ENCODE measurements at regions not wholly inside any gene's neighbourhood (a gene's known extent, or its start where the extent isn't known, plus 50 kb on each side); places are given as distances from the start of the nearest gene placed in this dataset.

GRCh38 chr2:59888015-59888414, 665.4 kb downstream of the BCL11A start (continued):
- TF ChIP-seq IKZF1 (conservative IDR thresholded peaks at IDR 0.05) (no peak), NKRF (conservative IDR thresholded peaks at IDR 0.05) (no peak), ZNF207 (IDR thresholded peaks at IDR 0.05; ENCODE audit: borderline replicate concordance) (no peak), GABPA (IDR thresholded peaks at IDR 0.05; ENCODE audit: low read depth) (no peak), SIX5 (IDR thresholded peaks at IDR 0.05; ENCODE audit: low read depth, low read length, severe bottlenecking) (no peak)

GRCh38 chr2:59887366-59887765, 666.1 kb downstream of the BCL11A start:
- H3K4me1 ChIP-seq (ENCODE audit: control insufficient read depth, insufficient read depth, low read length): peaks cover 21% of the 10 kb centered on the region
- CTCF ChIA-PET: no interaction called here

More at GRCh38 chr2:59887366-59887765, 666.1 kb downstream of the BCL11A start:
- no peaks in the 10 kb centered on the region for H3K36me3 ChIP-seq (ENCODE audit: control insufficient read depth in 2 of 2, insufficient read depth in 2 of 2, low read length in 1 of 2)
- WGBS (ENCODE audit: insufficient coverage, insufficient replicate concordance, low lambda C conversion rate, missing lambda C conversion rate): 60% methylated on average over 3 of the region's 3 CpGs
- intact Hi-C loops (cut with micrococcal nuclease; ENCODE audit: unreplicated experiment) (loop anchor here (5.0 kb wide), 1 partner anchor 665 kb away; the partner anchor contains the start of gene BCL11A), in situ Hi-C loops (cut with MboI) (no loop called here)
- RAD21 ChIA-PET (ENCODE audit: unreplicated experiment): no interaction called here
- no peaks in the 10 kb centered on the region for H3K27me3 ChIP-seq (replicated peaks in 1 of 2; ENCODE audit: control insufficient read depth in 2 of 2, insufficient read depth in 2 of 2, low read length in 1 of 2)
- H3K79me2 ChIP-seq (ENCODE audit: control insufficient read depth, insufficient read depth, low read length): no peaks in the 10 kb centered on the region
- no peaks in the 10 kb centered on the region; the same call in 2 of the 3 replicates for H3K9me3 ChIP-seq (replicated peaks; ENCODE audit: control insufficient read depth, insufficient read depth, low read length)
- no peak for ATAC-seq
- H3K27ac ChIP-seq (ENCODE audit: control insufficient read depth, insufficient read depth): no peak overlapping the region
- H4K20me1 ChIP-seq (ENCODE audit: control insufficient read depth, insufficient read depth): no peaks in the 10 kb centered on the region
- no peak overlapping the region for H2AFZ ChIP-seq (ENCODE audit: control insufficient read depth, low read depth, low read length)
- DNase-seq (ENCODE audit: low read depth, low spot score): no peak
- no peak for TF ChIP-seq SPI1 (IDR thresholded peaks at IDR 0.05; ENCODE audit: borderline replicate concordance, insufficient read depth, low read depth, low read length)
- TF ChIP-seq CREM (IDR thresholded peaks at IDR 0.05; ENCODE audit: low read depth): no peak
- TF ChIP-seq TCF3 (IDR thresholded peaks at IDR 0.05; ENCODE audit: borderline replicate concordance, insufficient read depth, low read depth, low read length): no peak
- no peak for TF ChIP-seq TCF7 (IDR thresholded peaks at IDR 0.05; ENCODE audit: borderline replicate concordance)
- TF ChIP-seq HCFC1 (IDR thresholded peaks at IDR 0.05; ENCODE audit: low read length): no peak
- TF ChIP-seq DPF2 (IDR thresholded peaks at IDR 0.05): no peak
- TF ChIP-seq ZBTB11 (CRISPR knock-in tag; IDR thresholded peaks at IDR 0.05): no peak
- no peak for TF ChIP-seq ZZZ3 (IDR thresholded peaks at IDR 0.05; ENCODE audit: control insufficient read depth, insufficient read length, low read depth)
- no peak overlapping the region for H3K9ac ChIP-seq (ENCODE audit: control insufficient read depth, insufficient read depth, low read length)
- SMC1A ChIA-PET (ENCODE audit: uncharacterized antibody, unreplicated experiment): interaction anchor here (1.1 to 1.6 kb wide), 3 partner anchors 11 to 44 kb away, joined by 3 to 5 read pairs (median 4); no protein-coding TSS in a partner anchor
- no peak for FAIRE-seq
- POLR2A ChIA-PET: no interaction called here
- BruUV-seq (replicated peaks): no TSS peak
- no peak overlapping the region for H3K4me3 ChIP-seq
- peak overlapping the region; percentile 49; the same call in 1 of the 2 replicates for H3K4me2 ChIP-seq (ENCODE audit: control insufficient read depth, insufficient read depth)

All from GM12878 (cell line).